DND-41 (cell line): ENCODE measurements at regions not wholly inside any gene's neighbourhood (a gene's known extent, or its start where the extent isn't known, plus 50 kb on each side); places are given as distances from the start of the nearest gene placed in this dataset.
"Not testable (repeated sequence)": the region's sequence is repeated elsewhere in the genome, so short reads cannot be mapped to it uniquely, and the experiment has no call there.

Experiments used
- ATAC-seq: fragments of 200-7000 bp; cut with Tn5 transposase; 3 replicates; pipeline ENCODE4 v1.9.1; 2021; ENCODE audit warnings: low read depth; ENCODE audit not compliant: insufficient read depth
- DNase-seq: peaks from one replicate; pipeline ENCODE4 v3.0.0-alpha.2; 2020
- H2AFZ ChIP-seq: 2 replicates; pipeline ENCODE4 v1.6.0; 2012; ENCODE audit warnings: low read depth, low read length
- H3K27ac ChIP-seq: 2 replicates; pipeline ENCODE4 v1.5.1; 2012; ENCODE audit warnings: low read length, inconsistent platforms
- H3K27me3 ChIP-seq: fragments of 200-600 bp; sonication (generic); 2 replicates; pipeline ENCODE4 v1.6.0; 2012; ENCODE audit warnings: low read length, mild to moderate bottlenecking, inconsistent platforms; ENCODE audit not compliant: insufficient read depth, poor library complexity
- H3K36me3 ChIP-seq: 2 replicates; pipeline ENCODE4 v1.5.1; 2012; ENCODE audit warnings: low read length, inconsistent platforms; ENCODE audit not compliant: insufficient read depth
- H3K4me1 ChIP-seq: 2 replicates; pipeline ENCODE4 v1.5.1; 2012; ENCODE audit warnings: mild to moderate bottlenecking, low read length; ENCODE audit not compliant: insufficient read depth
- H3K4me2 ChIP-seq: 2 replicates; pipeline ENCODE4 v1.6.0; 2012; ENCODE audit warnings: mild to moderate bottlenecking, moderate library complexity, low read length, inconsistent platforms; ENCODE audit not compliant: insufficient read depth
- H3K4me3 ChIP-seq, 2 experiments: fragments of 200-600 bp in 1 of 2; shearing (Covaris generic) in 1 of 2; 2 replicates each; pipeline ENCODE4 v1.5.1; 2012 to 2016; ENCODE audit warnings: inconsistent platforms in 2 of 2, low read length in 2 of 2, mild to moderate bottlenecking in 2 of 2, low read depth in 1 of 2, moderate library complexity in 1 of 2
- H3K79me2 ChIP-seq: 2 replicates; pipeline ENCODE4 v1.6.0; 2012; ENCODE audit warnings: low read length, inconsistent platforms; ENCODE audit not compliant: insufficient read depth
- H3K9ac ChIP-seq: 2 replicates; pipeline ENCODE4 v1.6.0; 2012; ENCODE audit warnings: low read depth, mild to moderate bottlenecking, inconsistent platforms, low read length, moderate library complexity
- H3K9me3 ChIP-seq: 2 replicates; pipeline ENCODE4 v1.5.1; 2012; ENCODE audit warnings: low read length, moderate library complexity, mild to moderate bottlenecking, inconsistent platforms; ENCODE audit not compliant: insufficient read depth, severe bottlenecking
- H4K20me1 ChIP-seq: 2 replicates; pipeline ENCODE4 v1.6.0; 2012; ENCODE audit warnings: low read length; ENCODE audit not compliant: insufficient read depth
- EZH2 ChIP-seq: IDR thresholded peaks from 3 replicates; pipeline ENCODE4 v1.6.1; 2012; ENCODE audit warnings: borderline replicate concordance, low read depth, mild to moderate bottlenecking, moderate library complexity, low read length, inconsistent platforms; ENCODE audit not compliant: severe bottlenecking
- TF ChIP-seq, protein P1 (sequence below): IDR thresholded peaks from 2 replicates; pipeline ENCODE4 v1.5.1; 2012; ENCODE audit warnings: borderline replicate concordance, low read length, moderate library complexity, mild to moderate bottlenecking; ENCODE audit not compliant: poor library complexity, severe bottlenecking; ENCODE audit errors: extremely low read depth

DNA sequence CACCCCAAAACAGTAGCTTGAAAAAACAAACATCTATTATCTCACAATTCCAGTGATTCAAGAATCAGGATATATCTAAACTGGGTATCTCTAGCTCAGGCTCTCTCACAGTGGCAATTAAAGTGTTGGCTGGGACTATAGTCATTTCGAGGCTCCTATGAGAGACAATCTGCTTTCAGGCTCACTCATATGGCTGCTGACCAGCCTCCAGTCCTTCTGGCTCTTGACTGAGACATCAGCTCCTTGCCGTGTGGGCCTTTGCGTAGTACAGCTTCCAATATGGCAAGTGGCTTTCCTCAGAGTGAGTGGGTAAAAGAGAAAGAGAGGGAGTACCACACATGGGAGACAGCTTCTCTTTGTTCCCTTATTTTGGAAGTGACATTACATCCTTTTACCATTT lies 327.2 kb downstream of the CENPW start:
- Histone ChIP-seq H3K36me3 (no peaks in the 10 kb centered on the region), H4K20me1 (no peaks in the 10 kb centered on the region), H3K79me2 (no peaks in the 10 kb centered on the region), H3K4me3 (no peak overlapping the region), H2AFZ (no peak overlapping the region), H3K9me3 (no peaks in the 10 kb centered on the region), H3K4me1 (no peaks in the 10 kb centered on the region), H3K27ac (no peak overlapping the region), H3K9ac (no peak overlapping the region), H3K27me3 (no peaks in the 10 kb centered on the region), H3K4me2 (no peak overlapping the region)
- ATAC-seq = no peak
- TF ChIP-seq EZH2 = no peak
- TF ChIP-seq, protein P1, sequence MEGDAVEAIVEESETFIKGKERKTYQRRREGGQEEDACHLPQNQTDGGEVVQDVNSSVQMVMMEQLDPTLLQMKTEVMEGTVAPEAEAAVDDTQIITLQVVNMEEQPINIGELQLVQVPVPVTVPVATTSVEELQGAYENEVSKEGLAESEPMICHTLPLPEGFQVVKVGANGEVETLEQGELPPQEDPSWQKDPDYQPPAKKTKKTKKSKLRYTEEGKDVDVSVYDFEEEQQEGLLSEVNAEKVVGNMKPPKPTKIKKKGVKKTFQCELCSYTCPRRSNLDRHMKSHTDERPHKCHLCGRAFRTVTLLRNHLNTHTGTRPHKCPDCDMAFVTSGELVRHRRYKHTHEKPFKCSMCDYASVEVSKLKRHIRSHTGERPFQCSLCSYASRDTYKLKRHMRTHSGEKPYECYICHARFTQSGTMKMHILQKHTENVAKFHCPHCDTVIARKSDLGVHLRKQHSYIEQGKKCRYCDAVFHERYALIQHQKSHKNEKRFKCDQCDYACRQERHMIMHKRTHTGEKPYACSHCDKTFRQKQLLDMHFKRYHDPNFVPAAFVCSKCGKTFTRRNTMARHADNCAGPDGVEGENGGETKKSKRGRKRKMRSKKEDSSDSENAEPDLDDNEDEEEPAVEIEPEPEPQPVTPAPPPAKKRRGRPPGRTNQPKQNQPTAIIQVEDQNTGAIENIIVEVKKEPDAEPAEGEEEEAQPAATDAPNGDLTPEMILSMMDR = no peak
- DNase-seq = no peak

DNA sequence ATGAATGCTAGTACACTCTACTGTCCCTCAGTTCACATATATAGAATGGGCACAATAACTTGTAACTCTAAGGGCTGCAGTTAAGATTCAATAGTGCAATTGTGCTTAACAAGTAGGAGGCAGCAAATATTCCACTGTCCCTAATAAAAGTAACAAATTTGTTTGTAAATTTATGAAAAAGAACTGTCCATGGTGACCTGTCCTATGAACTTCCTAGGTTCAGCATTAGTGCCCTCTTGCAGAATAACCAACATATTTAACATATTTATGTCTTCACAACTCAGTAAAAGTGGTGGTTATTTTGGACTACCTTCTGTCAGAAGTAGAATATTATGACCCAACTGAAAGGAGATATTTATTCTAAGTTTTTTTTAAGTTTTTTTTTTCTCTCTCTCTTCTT lies 327.8 kb downstream of the CENPW start:
- no peaks in the 10 kb centered on the region for H3K27me3 ChIP-seq
- H3K4me1 ChIP-seq = no peaks in the 10 kb centered on the region
- H3K4me3 ChIP-seq = no peak overlapping the region
- H3K27ac ChIP-seq = no peak overlapping the region
- no peaks in the 10 kb centered on the region for H3K9me3 ChIP-seq
- TF ChIP-seq, protein P1 = no peak
- TF ChIP-seq EZH2 = no peak
- no peaks in the 10 kb centered on the region for H3K36me3 ChIP-seq
- DNase-seq (no peak), ATAC-seq (no peak)
- H3K79me2 ChIP-seq = no peaks in the 10 kb centered on the region
- H3K9ac ChIP-seq = no peak overlapping the region
- H2AFZ ChIP-seq = no peak overlapping the region
- no peak overlapping the region for H3K4me2 ChIP-seq
- no peaks in the 10 kb centered on the region for H4K20me1 ChIP-seq

DNA sequence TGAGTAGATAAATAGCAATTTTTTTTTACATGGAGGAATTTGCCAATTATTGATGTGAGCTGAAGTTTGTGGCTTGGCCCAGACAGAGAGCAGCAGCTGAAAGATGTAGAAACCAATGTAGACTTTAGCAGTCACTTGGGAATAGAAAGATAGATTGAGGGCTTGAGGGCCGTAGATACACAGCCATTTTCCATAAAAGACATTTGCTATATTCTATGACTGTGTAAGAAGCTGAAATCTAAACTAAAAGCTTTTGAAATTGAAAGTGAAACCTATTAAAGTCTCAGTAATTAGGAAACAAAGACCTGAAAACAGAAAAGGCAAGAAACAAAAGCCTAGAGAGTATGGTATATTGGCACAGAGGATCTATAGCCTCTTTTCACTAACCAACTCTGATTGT lies 332.7 kb downstream of the CENPW start:
- DNase-seq (no peak), ATAC-seq (0 out of 3 replicates have a peak, but pooled peaks have one; percentile 19)
- Histone ChIP-seq H3K9ac (no peak overlapping the region), H3K79me2 (no peaks in the 10 kb centered on the region), H3K4me2 (no peak overlapping the region), H3K4me1 (no peaks in the 10 kb centered on the region), H3K36me3 (no peaks in the 10 kb centered on the region), H3K27ac (no peak overlapping the region), H3K9me3 (no peaks in the 10 kb centered on the region), H2AFZ (peak overlapping the region; percentile 3; the same call in 1 of the 2 replicates), H3K27me3 (no peaks in the 10 kb centered on the region), H3K4me3 (no peak overlapping the region), H4K20me1 (no peaks in the 10 kb centered on the region)
- TF ChIP-seq EZH2 = no peak
- TF ChIP-seq, protein P1 = no peak

DNA sequence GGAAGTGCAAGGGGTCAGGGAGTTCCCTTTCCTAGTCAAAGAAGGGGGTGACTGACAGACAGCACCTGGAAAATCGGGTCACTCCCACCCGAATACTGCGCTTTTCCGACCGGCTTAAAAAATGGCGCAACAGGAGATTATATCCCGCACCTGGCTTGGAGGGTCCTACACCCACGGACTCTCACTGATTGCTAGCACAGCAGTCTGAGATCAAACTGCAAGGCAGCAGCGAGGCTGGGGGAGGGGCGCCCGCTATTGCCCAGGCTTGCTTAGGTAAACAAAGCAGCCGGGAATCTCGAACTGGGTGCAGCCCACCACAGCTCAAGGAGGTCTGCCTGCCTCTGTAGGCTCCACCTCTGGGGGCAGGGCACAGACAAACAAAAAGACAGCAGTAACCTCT lies 333.8 kb downstream of the CENPW start:
- H3K79me2 ChIP-seq, H4K20me1 ChIP-seq, H3K27me3 ChIP-seq, ATAC-seq, H3K27ac ChIP-seq, H2AFZ ChIP-seq, H3K4me1 ChIP-seq, H3K9ac ChIP-seq, H3K36me3 ChIP-seq, DNase-seq, H3K9me3 ChIP-seq, H3K4me2 ChIP-seq, H3K4me3 ChIP-seq: not testable (repeated sequence)
